ENCODE measurements at regions not wholly inside any gene's neighbourhood (a gene's known extent, or its start where the extent isn't known, plus 50 kb on each side); places are given as distances from the start of the nearest gene placed in this dataset.
"Not testable (repeated sequence)": the region's sequence is repeated elsewhere in the genome, so short reads cannot be mapped to it uniquely, and the experiment has no call there.

DNA sequence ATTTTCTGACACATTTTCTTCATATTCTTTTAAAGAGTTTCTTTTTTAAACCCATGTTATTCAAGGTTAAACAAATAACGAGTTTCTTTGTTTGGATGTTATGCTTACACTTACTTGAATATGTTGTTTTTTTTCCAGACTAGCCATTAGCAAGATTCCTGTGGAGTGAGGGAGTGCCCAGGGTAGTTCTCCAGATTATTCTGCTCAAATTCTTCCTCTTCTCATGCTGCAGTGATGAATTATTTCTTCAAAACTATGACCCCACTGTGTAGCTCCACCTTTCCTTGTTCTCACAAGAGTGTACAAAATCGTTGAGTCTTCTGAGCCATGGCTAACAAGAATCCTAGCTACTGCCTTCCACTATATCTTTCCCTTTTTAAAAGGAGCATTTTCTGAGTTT, 134.1 kb upstream of the ELOVL6 start:
- Mint-ChIP-seq H3K4me1 (ENCODE audit: unreplicated experiment) (no peaks in the 10 kb centered on the region), H3K9me3 (ENCODE audit: unreplicated experiment) (no peaks in the 10 kb centered on the region), H3K27me3 (ENCODE audit: unreplicated experiment) (peaks cover 23% of the 10 kb centered on the region), H3K27ac (ENCODE audit: unreplicated experiment) (no peak overlapping the region), H3K4me3 (ENCODE audit: unreplicated experiment) (no peak overlapping the region), H3K36me3 (ENCODE audit: unreplicated experiment) (no peaks in the 10 kb centered on the region)
- DNase-seq (ENCODE audit: extremely low spot score, unreplicated experiment), result no peak
- TF ChIP-seq CTCF (IDR thresholded peaks at IDR 0.05), result no peak

GRCh38 chr4:110326426-110326825, 128.0 kb upstream of the ELOVL6 start:
- H3K4me3 Mint-ChIP-seq (ENCODE audit: unreplicated experiment); H3K36me3 Mint-ChIP-seq (ENCODE audit: unreplicated experiment); H3K9me3 Mint-ChIP-seq (ENCODE audit: unreplicated experiment); H3K4me1 Mint-ChIP-seq (ENCODE audit: unreplicated experiment); H3K27ac Mint-ChIP-seq (ENCODE audit: unreplicated experiment); DNase-seq (ENCODE audit: extremely low spot score, unreplicated experiment): not testable (repeated sequence)
- peaks cover 10% of the 10 kb centered on the region for H3K27me3 Mint-ChIP-seq (ENCODE audit: unreplicated experiment)

- no peak overlapping the region for H3K4me3 Mint-ChIP-seq (ENCODE audit: unreplicated experiment)
- no peaks in the 10 kb centered on the region for H3K9me3 Mint-ChIP-seq (ENCODE audit: unreplicated experiment)
- peaks cover 14% of the 10 kb centered on the region for H3K27me3 Mint-ChIP-seq (ENCODE audit: unreplicated experiment)
- no peaks in the 10 kb centered on the region for H3K36me3 Mint-ChIP-seq (ENCODE audit: unreplicated experiment)
- H3K4me1 Mint-ChIP-seq (ENCODE audit: unreplicated experiment), result peaks cover 2% of the 10 kb centered on the region
- no peak for DNase-seq (ENCODE audit: extremely low spot score, unreplicated experiment)
- no peak overlapping the region for H3K27ac Mint-ChIP-seq (ENCODE audit: unreplicated experiment)
- no peak for TF ChIP-seq CTCF (IDR thresholded peaks at IDR 0.05)
These were observed 112.4 kb upstream of the ELOVL6 start for GRCh38 chr4:110310795-110311194.

- no peak for TF ChIP-seq CTCF (IDR thresholded peaks at IDR 0.05)
- Mint-ChIP-seq H3K27ac (ENCODE audit: unreplicated experiment) (no peak overlapping the region), H3K36me3 (ENCODE audit: unreplicated experiment) (no peaks in the 10 kb centered on the region), H3K27me3 (ENCODE audit: unreplicated experiment) (peaks cover 14% of the 10 kb centered on the region), H3K4me1 (ENCODE audit: unreplicated experiment) (peaks cover 2% of the 10 kb centered on the region), H3K9me3 (ENCODE audit: unreplicated experiment) (no peaks in the 10 kb centered on the region), H3K4me3 (ENCODE audit: unreplicated experiment) (no peak overlapping the region)
- DNase-seq (ENCODE audit: extremely low spot score, unreplicated experiment), result no peak
These were observed 111.3 kb upstream of the ELOVL6 start for GRCh38 chr4:110309675-110310074.

DNA sequence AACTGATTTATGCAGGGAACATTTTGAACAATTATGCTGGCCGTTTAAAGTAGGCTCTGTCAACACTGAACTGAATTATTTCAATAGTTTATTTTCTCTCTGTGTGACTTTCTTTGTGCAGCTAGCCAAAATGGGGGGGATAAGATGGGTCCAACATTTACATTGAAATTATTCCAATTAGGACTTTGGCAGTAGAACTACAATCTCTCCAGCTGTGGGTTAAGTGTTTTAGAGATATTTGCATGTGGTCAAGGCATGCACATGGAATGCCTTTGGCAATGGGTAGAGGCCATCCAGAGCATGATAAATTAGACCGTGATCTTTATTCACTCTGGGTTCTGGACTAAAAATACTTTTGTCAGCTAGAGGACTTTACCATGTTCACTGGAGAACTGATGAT, 107.9 kb upstream of the ELOVL6 start:
- TF ChIP-seq CTCF (IDR thresholded peaks at IDR 0.05), result no peak
- H3K27ac Mint-ChIP-seq (ENCODE audit: unreplicated experiment), result no peak overlapping the region
- peaks cover 16% of the 10 kb centered on the region for H3K27me3 Mint-ChIP-seq (ENCODE audit: unreplicated experiment)
- no peak overlapping the region for H3K4me3 Mint-ChIP-seq (ENCODE audit: unreplicated experiment)
- H3K36me3 Mint-ChIP-seq (ENCODE audit: unreplicated experiment), result no peaks in the 10 kb centered on the region
- no peak for DNase-seq (ENCODE audit: extremely low spot score, unreplicated experiment)
- H3K4me1 Mint-ChIP-seq (ENCODE audit: unreplicated experiment), result peaks cover 2% of the 10 kb centered on the region
- no peaks in the 10 kb centered on the region for H3K9me3 Mint-ChIP-seq (ENCODE audit: unreplicated experiment)

GRCh38 chr4:110305455-110305854, 107.0 kb upstream of the ELOVL6 start:
- no peak overlapping the region for H3K27ac Mint-ChIP-seq (ENCODE audit: unreplicated experiment)
- peaks cover 2% of the 10 kb centered on the region for H3K4me1 Mint-ChIP-seq (ENCODE audit: unreplicated experiment)
- H3K4me3 Mint-ChIP-seq (ENCODE audit: unreplicated experiment), result no peak overlapping the region

More at GRCh38 chr4:110305455-110305854, 107.0 kb upstream of the ELOVL6 start:
- Mint-ChIP-seq H3K9me3 (ENCODE audit: unreplicated experiment) (no peaks in the 10 kb centered on the region), H3K27me3 (ENCODE audit: unreplicated experiment) (peaks cover 16% of the 10 kb centered on the region), H3K36me3 (ENCODE audit: unreplicated experiment) (no peaks in the 10 kb centered on the region)
- no peak for TF ChIP-seq CTCF (IDR thresholded peaks at IDR 0.05)
- DNase-seq (ENCODE audit: extremely low spot score, unreplicated experiment), result no peak
